Calu3 (cell line): ENCODE measurements at regions not wholly inside any gene's neighbourhood (a gene's known extent, or its start where the extent isn't known, plus 50 kb on each side); places are given as distances from the start of the nearest gene placed in this dataset.

ENCODE experiments used
- BruUV-seq: library from RNA; stranded (reverse); fragments of 400-500 nt; replicated peaks from 2 replicates; lab custom pipeline; 2021; lab: Mats Ljungman, UMichigan
- CTCF ChIA-PET: fragments of 300-600 bp; sonication (Branson Sonifier 250); formaldehyde crosslinking; loops from one replicate; lab custom pipeline; 2022; ENCODE audit warnings: antibody characterized with exemption; lab: Charles Lee
- DNase-seq: peaks from one replicate; pipeline ENCODE4 v3.0.0; 2022
- H3K27ac Mint-ChIP-seq: one replicate; pipeline ENCODE4 v1.8.0; 2022; ENCODE audit warnings: mixed read lengths; ENCODE audit not compliant: unreplicated experiment
- H3K27me3 Mint-ChIP-seq: one replicate; pipeline ENCODE4 v1.8.0; 2022; ENCODE audit warnings: mixed read lengths; ENCODE audit not compliant: unreplicated experiment
- H3K36me3 Mint-ChIP-seq: one replicate; pipeline ENCODE4 v1.8.0; 2022; ENCODE audit warnings: mild to moderate bottlenecking, moderate library complexity, mixed read lengths; ENCODE audit not compliant: insufficient read depth, unreplicated experiment
- H3K4me1 Mint-ChIP-seq: one replicate; pipeline ENCODE4 v1.8.0; 2022; ENCODE audit warnings: mild to moderate bottlenecking, low read depth, mixed read lengths; ENCODE audit not compliant: unreplicated experiment
- H3K4me3 Mint-ChIP-seq: one replicate; pipeline ENCODE4 v1.8.0; 2022; ENCODE audit warnings: mild to moderate bottlenecking, low read depth, moderate library complexity, mixed read lengths; ENCODE audit not compliant: unreplicated experiment
- H3K9me3 Mint-ChIP-seq: one replicate; pipeline ENCODE4 v1.8.0; 2022; ENCODE audit warnings: low read depth, mixed read lengths; ENCODE audit not compliant: unreplicated experiment
- intact Hi-C: fragments of 100-400 bp; cut with micrococcal nuclease; formaldehyde crosslinking; loops from one replicate; pipeline ENCODE4 v1.10.0; 2022; ENCODE audit not compliant: unreplicated experiment
- TF ChIP-seq, protein P1 (sequence below): fragments of 200-600 bp; IDR thresholded peaks from one replicate; pipeline ENCODE4 v1.8.0; 2022; ENCODE audit warnings: antibody characterized with exemption; ENCODE audit not compliant: unreplicated experiment

DNA sequence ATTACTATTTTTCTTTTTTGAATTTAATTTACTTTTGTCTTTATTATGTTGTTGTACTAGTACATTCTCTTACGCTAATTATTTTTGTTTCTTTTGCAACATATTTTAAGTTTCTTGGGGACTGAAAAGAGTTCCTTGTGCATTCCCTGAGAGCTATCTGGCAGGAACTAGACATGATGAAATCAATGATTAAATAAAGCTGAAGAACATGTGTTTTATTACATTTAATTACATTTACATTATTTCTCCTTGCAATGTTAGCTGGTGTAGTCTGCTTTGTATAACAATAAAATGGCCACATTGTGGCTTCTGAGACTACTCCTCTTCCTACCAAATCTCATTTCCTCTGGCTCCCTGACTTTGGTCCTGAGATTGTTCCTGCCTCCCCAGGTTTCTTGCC lies 244.9 kb downstream of the NDFIP2 start:
- TF ChIP-seq, protein P1, sequence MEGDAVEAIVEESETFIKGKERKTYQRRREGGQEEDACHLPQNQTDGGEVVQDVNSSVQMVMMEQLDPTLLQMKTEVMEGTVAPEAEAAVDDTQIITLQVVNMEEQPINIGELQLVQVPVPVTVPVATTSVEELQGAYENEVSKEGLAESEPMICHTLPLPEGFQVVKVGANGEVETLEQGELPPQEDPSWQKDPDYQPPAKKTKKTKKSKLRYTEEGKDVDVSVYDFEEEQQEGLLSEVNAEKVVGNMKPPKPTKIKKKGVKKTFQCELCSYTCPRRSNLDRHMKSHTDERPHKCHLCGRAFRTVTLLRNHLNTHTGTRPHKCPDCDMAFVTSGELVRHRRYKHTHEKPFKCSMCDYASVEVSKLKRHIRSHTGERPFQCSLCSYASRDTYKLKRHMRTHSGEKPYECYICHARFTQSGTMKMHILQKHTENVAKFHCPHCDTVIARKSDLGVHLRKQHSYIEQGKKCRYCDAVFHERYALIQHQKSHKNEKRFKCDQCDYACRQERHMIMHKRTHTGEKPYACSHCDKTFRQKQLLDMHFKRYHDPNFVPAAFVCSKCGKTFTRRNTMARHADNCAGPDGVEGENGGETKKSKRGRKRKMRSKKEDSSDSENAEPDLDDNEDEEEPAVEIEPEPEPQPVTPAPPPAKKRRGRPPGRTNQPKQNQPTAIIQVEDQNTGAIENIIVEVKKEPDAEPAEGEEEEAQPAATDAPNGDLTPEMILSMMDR: no peak
- no peaks in the 10 kb centered on the region for H3K4me1 Mint-ChIP-seq
- H3K27ac Mint-ChIP-seq: no peak overlapping the region
- BruUV-seq: no TSS peak
- no peaks in the 10 kb centered on the region for H3K9me3 Mint-ChIP-seq
- no peaks in the 10 kb centered on the region for H3K36me3 Mint-ChIP-seq
- CTCF ChIA-PET: no interaction called here
- H3K4me3 Mint-ChIP-seq: no peak overlapping the region
- intact Hi-C loops: no loop called here
- H3K27me3 Mint-ChIP-seq: no peaks in the 10 kb centered on the region
- no peak for DNase-seq

DNA sequence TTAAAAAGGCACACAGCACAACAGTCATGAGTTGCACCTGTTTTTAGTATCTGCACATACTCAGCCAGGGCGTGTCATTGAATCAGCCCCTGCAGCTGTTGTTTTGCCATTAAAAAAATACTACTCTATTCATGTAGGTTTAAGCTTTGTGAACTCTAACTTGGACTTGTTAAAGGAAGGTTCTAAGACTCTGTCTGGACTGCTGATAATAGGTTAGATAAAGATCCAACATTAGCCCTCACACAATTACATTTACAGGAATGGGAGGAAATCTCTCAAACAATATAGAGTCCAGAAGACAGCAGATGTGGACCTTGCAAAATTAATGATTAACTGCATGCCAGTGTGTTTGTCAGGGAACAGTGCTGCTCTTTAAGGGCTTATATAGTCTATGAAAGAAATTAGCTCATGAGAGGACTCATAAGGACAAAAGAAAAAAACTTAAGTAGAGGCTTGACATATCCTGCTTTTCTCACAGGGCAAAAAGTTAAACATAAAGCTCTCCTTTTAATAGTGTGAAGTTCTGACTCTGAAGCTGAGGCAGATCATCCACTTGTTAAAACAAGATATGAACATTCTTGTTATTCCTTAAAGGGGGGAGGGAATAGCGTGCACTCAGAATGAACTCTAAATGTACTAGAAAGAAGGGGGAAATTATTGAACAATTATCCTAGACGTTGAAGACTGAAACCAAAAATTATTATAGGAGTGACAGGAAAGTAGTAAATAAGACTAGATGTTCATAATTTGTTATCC lies 243.6 kb downstream of the NDFIP2 start:
- H3K36me3 Mint-ChIP-seq: no peaks in the 10 kb centered on the region
- CTCF ChIA-PET: no interaction called here
- H3K27ac Mint-ChIP-seq: no peak overlapping the region
- H3K27me3 Mint-ChIP-seq: no peaks in the 10 kb centered on the region
- H3K4me1 Mint-ChIP-seq: no peaks in the 10 kb centered on the region
- H3K4me3 Mint-ChIP-seq: no peak overlapping the region
- intact Hi-C loops: no loop called here
- no peak for DNase-seq
- H3K9me3 Mint-ChIP-seq: no peaks in the 10 kb centered on the region
- TF ChIP-seq, protein P1: no peak
- no TSS peak for BruUV-seq

- no peak overlapping the region for H3K4me3 Mint-ChIP-seq
- TF ChIP-seq, protein P1: no peak
- BruUV-seq: no TSS peak
- CTCF ChIA-PET: no interaction called here
- H3K36me3 Mint-ChIP-seq: no peaks in the 10 kb centered on the region
- no peaks in the 10 kb centered on the region for H3K27me3 Mint-ChIP-seq
- intact Hi-C loops: no loop called here
- no peak for DNase-seq
- no peaks in the 10 kb centered on the region for H3K9me3 Mint-ChIP-seq
- no peaks in the 10 kb centered on the region for H3K4me1 Mint-ChIP-seq
- H3K27ac Mint-ChIP-seq: no peak overlapping the region
Observed at GRCh38 chr13:79723519-79724024, 242.6 kb downstream of the NDFIP2 start.

DNA sequence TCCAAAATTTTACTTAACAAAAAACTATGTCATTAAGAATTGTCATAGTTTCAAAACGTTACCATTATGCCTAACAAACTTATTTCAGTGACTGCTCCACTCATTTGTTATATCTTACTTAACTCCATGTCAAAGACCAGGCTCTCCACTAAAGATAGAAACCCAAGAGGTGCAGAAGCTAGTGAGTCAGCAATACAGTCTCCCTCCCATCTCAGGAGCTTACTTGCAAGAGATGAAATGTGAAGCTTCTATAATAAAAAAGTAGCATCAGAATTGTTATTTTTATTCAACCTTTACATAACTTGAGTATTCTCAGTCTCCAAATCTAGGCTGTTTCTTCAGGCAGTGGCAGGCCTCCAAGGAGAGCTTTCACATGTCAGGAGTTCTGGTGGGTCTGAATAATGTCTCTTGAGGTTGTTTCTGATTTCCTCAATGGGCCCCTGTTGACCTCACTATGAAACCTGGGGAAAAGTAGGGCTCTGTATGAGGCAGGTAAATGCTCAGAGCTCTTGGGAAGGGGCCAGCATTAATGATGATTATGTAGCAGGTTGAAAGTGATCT lies 242.0 kb downstream of the NDFIP2 start:
- no peaks in the 10 kb centered on the region for H3K4me1 Mint-ChIP-seq
- H3K9me3 Mint-ChIP-seq: no peaks in the 10 kb centered on the region
- intact Hi-C loops: no loop called here
- CTCF ChIA-PET: no interaction called here
- TF ChIP-seq, protein P1: no peak
- BruUV-seq: no TSS peak
- no peaks in the 10 kb centered on the region for H3K36me3 Mint-ChIP-seq
- no peak overlapping the region for H3K27ac Mint-ChIP-seq
- H3K4me3 Mint-ChIP-seq: no peak overlapping the region
- no peaks in the 10 kb centered on the region for H3K27me3 Mint-ChIP-seq
- no peak for DNase-seq
